ENCODE measurements at regions not wholly inside any gene's neighbourhood (a gene's known extent, or its start where the extent isn't known, plus 50 kb on each side); places are given as distances from the start of the nearest gene placed in this dataset.

- H3K36me3 Mint-ChIP-seq, result no peaks in the 10 kb centered on the region
- H3K4me1 Mint-ChIP-seq, result no peaks in the 10 kb centered on the region
- no peak overlapping the region for H3K4me3 Mint-ChIP-seq
- H3K9me3 Mint-ChIP-seq, result peaks cover 0 to 3% (median 0%) of the 10 kb centered on the region in 6 donors
- DNase-seq, result no peak
- no peaks in the 10 kb centered on the region for H3K27me3 Mint-ChIP-seq (ENCODE audit: low read depth in 3 of 3)
- H3K27ac Mint-ChIP-seq, result no peak overlapping the region
These were observed 214.0 kb upstream of the LNX1 start for GRCh38 chr4:53805291-53805690.

DNA sequence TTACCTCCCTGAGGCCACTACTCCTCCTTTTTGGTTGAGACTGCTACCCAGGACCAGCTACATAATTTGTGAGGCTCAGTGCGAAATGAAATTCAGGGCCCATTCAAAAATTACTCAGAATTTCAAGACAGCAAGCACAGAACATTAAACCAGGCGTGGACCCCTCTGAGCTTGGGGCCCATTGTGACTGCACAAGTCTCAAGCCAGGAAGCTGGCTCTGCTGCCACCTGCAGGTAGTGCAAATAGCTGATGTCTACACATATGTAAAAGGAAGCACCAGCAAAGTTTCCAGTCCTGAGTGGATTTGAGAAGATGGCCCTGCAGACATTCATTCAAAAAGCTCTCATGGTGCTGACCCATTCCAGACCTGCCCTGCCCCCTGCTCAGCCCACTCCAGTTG, 213.4 kb upstream of the LNX1 start:
- no peaks in the 10 kb centered on the region for H3K36me3 Mint-ChIP-seq
- H3K4me3 Mint-ChIP-seq, result no peak overlapping the region
- H3K27ac Mint-ChIP-seq, result no peak overlapping the region
- DNase-seq, result no peak
- no peaks in the 10 kb centered on the region for H3K4me1 Mint-ChIP-seq
- H3K9me3 Mint-ChIP-seq, result peaks cover 0 to 5% (median 0%) of the 10 kb centered on the region in 6 donors
- no peaks in the 10 kb centered on the region for H3K27me3 Mint-ChIP-seq (ENCODE audit: low read depth in 3 of 3)

- no peak for DNase-seq
- Mint-ChIP-seq H3K36me3 (no peaks in the 10 kb centered on the region), H3K4me1 (no peaks in the 10 kb centered on the region), H3K4me3 (no peak overlapping the region), H3K27ac (no peak overlapping the region), H3K27me3 (ENCODE audit: low read depth in 3 of 3) (no peaks in the 10 kb centered on the region), H3K9me3 (peaks cover 0 to 4% (median 0%) of the 10 kb centered on the region in 6 donors)
These were observed 211.2 kb upstream of the LNX1 start for GRCh38 chr4:53802500-53802899.

DNA sequence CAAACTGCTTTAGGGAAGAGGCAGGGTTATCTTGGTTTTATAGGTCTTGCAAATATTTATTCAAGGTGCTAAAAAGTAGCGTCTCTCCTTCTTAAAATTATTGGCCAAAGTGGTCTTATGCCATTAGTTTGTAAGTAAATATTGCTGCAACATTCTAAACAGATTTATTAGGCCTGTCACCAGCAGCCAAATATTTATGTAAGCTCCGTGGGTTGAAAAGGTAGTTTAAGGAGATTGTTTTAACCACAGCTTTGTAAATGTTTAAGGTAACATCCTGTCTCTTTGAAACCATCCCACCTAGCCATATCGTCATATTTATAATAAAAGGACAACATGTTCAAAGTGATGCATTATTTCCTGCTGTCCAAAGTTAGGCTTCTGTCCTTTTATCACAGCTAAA, 210.1 kb upstream of the LNX1 start:
- no peaks in the 10 kb centered on the region for H3K36me3 Mint-ChIP-seq
- no peaks in the 10 kb centered on the region for H3K27me3 Mint-ChIP-seq (ENCODE audit: low read depth in 3 of 3)
- DNase-seq, result no peak
- no peak overlapping the region for H3K4me3 Mint-ChIP-seq
- no peaks in the 10 kb centered on the region for H3K4me1 Mint-ChIP-seq
- peaks cover 0 to 4% (median 0%) of the 10 kb centered on the region in 6 donors for H3K9me3 Mint-ChIP-seq
- H3K27ac Mint-ChIP-seq, result no peak overlapping the region

GRCh38 chr4:53800741-53801140, 209.5 kb upstream of the LNX1 start:
- no peak overlapping the region for H3K4me3 Mint-ChIP-seq
- H3K9me3 Mint-ChIP-seq, result peaks cover 0 to 3% (median 0%) of the 10 kb centered on the region in 6 donors
- no peak for DNase-seq
- no peaks in the 10 kb centered on the region for H3K27me3 Mint-ChIP-seq (ENCODE audit: low read depth in 3 of 3)
- H3K27ac Mint-ChIP-seq, result no peak overlapping the region
- no peaks in the 10 kb centered on the region for H3K36me3 Mint-ChIP-seq
- no peaks in the 10 kb centered on the region for H3K4me1 Mint-ChIP-seq

GRCh38 chr4:53793096-53793495, 201.8 kb upstream of the LNX1 start:
- DNase-seq, result no peak
- peaks cover 0 to 7% (median 2%) of the 10 kb centered on the region in 3 donors for H3K27me3 Mint-ChIP-seq (ENCODE audit: low read depth in 3 of 3)
- no peaks in the 10 kb centered on the region for H3K36me3 Mint-ChIP-seq
- peaks cover 0 to 5% (median 0%) of the 10 kb centered on the region in 6 donors for H3K9me3 Mint-ChIP-seq
- no peak overlapping the region for H3K27ac Mint-ChIP-seq
- H3K4me3 Mint-ChIP-seq, result no peak overlapping the region
- H3K4me1 Mint-ChIP-seq, result no peaks in the 10 kb centered on the region

DNA sequence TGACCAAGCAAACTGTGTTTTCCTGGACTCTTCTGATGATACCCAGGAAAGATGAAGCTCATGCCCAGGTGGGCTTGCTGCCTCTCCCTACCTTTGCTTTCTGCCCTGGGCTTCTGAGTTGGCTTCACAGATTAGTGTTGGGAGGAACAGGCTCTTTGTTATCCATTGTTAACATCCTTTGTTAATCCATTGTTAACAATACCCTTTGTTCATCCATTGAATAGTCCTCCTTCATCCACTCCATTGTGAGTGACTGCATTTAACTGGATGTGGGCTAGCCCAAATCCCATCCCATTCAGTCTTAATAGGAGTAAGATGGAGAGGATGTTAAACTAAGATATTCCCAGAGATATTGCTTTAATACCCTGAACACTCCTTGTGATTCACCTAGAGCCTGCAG, 199.0 kb upstream of the LNX1 start:
- Mint-ChIP-seq H3K9me3 (peaks cover 0 to 5% (median 0%) of the 10 kb centered on the region in 6 donors), H3K4me1 (no peaks in the 10 kb centered on the region), H3K36me3 (no peaks in the 10 kb centered on the region), H3K4me3 (no peak overlapping the region), H3K27me3 (ENCODE audit: low read depth in 3 of 3) (peaks cover 0 to 7% (median 2%) of the 10 kb centered on the region in 3 donors), H3K27ac (no peak overlapping the region)
- DNase-seq, result no peak

DNA sequence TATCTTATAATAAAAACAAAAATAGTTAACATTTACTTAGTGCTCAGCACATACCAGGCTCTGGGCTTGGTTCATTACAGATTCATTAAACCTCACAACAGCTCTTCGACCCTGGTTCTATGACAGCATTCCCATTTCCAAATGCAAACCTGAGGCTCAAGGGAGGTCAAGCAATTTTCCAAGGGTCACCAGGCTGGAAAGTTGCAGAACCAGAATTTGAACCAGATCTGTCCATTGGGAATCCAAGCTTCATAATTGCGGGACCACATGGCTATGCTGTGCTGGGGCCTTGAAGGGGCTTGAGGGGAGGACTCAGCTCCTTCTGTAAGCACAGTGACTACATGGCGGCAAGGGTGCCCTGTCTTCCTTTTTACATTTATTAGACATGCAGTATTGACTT, 197.3 kb upstream of the LNX1 start:
- no peaks in the 10 kb centered on the region for H3K36me3 Mint-ChIP-seq
- H3K4me3 Mint-ChIP-seq, result no peak overlapping the region
- DNase-seq, result no peak
- H3K27ac Mint-ChIP-seq, result no peak overlapping the region
- H3K27me3 Mint-ChIP-seq (ENCODE audit: low read depth in 3 of 3), result peaks cover 0 to 7% (median 4%) of the 10 kb centered on the region in 3 donors
- no peaks in the 10 kb centered on the region for H3K4me1 Mint-ChIP-seq
- H3K9me3 Mint-ChIP-seq, result peaks cover 0 to 8% (median 0%) of the 10 kb centered on the region in 6 donors

DNA sequence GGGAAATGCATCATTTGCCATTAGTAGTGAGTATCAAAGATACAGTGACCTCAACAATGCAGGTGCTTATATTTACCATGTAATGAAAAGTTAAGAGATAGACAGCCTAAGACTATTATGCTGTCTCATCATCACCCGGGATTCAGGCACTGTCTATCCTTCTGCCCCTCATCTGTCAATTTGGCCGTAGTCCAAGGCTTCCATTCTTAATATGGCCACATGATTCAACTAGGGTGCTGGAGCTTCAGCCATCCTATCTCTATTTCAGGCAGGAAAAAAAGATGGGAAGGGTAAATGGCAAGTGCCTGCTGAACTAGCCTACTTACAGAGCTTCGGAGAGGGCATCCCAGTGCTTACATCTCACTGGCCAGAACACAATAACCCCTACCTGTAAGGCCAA, 196.7 kb upstream of the LNX1 start:
- Mint-ChIP-seq H3K27ac (no peak overlapping the region), H3K36me3 (no peaks in the 10 kb centered on the region), H3K4me3 (no peak overlapping the region), H3K9me3 (peaks cover 0 to 9% (median 0%) of the 10 kb centered on the region in 6 donors), H3K4me1 (no peaks in the 10 kb centered on the region), H3K27me3 (ENCODE audit: low read depth in 3 of 3) (peaks cover 2 to 7% (median 4%) of the 10 kb centered on the region in 3 donors)
- no peak for DNase-seq

GRCh38 chr4:53786632-53787031, 195.3 kb upstream of the LNX1 start:
- Mint-ChIP-seq H3K27ac (no peak overlapping the region), H3K27me3 (ENCODE audit: low read depth in 3 of 3) (peaks cover 2 to 5% (median 2%) of the 10 kb centered on the region in 3 donors), H3K4me3 (no peak overlapping the region), H3K4me1 (no peaks in the 10 kb centered on the region), H3K36me3 (no peaks in the 10 kb centered on the region), H3K9me3 (peaks cover 0 to 9% (median 0%) of the 10 kb centered on the region in 6 donors)
- DNase-seq, result no peak

- Mint-ChIP-seq H3K27ac (no peak overlapping the region), H3K9me3 (peaks cover 0 to 9% (median 0%) of the 10 kb centered on the region in 6 donors), H3K36me3 (no peaks in the 10 kb centered on the region), H3K27me3 (ENCODE audit: low read depth in 3 of 3) (peaks cover 2 to 4% (median 3%) of the 10 kb centered on the region in 3 donors), H3K4me3 (no peak overlapping the region), H3K4me1 (no peaks in the 10 kb centered on the region)
- no peak for DNase-seq
These were observed 194.7 kb upstream of the LNX1 start for GRCh38 chr4:53785996-53786395.

- Mint-ChIP-seq H3K36me3 (no peaks in the 10 kb centered on the region), H3K4me1 (no peaks in the 10 kb centered on the region), H3K4me3 (no peak overlapping the region), H3K9me3 (peaks cover 0 to 9% (median 0%) of the 10 kb centered on the region in 6 donors), H3K27ac (no peak overlapping the region), H3K27me3 (ENCODE audit: low read depth in 3 of 3) (peaks cover 0 to 4% (median 4%) of the 10 kb centered on the region in 3 donors)
- DNase-seq, result no peak
These were observed 192.8 kb upstream of the LNX1 start for GRCh38 chr4:53784112-53784511.

DNA sequence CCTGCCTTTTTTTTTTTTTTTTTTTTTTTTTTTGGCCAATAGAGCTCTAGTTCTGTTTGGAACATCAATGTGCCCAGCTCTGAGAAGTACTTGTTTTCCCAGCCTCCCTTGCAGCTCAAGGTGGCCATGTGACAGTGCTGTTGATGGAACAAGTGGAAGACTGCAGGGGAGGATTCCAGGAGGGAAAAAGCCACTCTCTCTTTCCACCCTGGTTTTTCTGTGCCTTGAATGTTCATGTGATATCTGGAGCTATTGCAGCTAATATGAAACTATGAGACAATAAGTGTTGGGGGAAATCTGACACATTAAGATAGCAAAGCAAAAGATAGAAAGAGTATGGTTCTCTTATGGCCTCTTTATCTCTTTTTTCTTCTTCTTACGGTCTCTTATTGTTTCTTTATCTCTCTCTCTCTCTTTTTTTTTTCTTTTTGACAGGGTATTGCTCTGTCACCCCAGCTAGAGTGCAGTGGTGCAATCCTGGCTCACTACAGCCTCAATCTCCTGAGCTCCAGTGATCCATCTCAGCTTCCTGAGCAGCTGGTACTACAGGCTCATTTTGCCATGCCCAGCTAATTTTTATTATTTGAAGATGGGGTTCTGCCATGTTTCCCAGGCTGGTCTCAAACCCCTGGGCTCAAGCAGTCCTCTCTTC, 192.0 kb upstream of the LNX1 start:
- H3K36me3 Mint-ChIP-seq, result no peaks in the 10 kb centered on the region
- no peak overlapping the region for H3K27ac Mint-ChIP-seq
- peaks cover 0 to 4% (median 4%) of the 10 kb centered on the region in 3 donors for H3K27me3 Mint-ChIP-seq (ENCODE audit: low read depth in 3 of 3)
- H3K9me3 Mint-ChIP-seq, result peaks cover 0 to 6% (median 0%) of the 10 kb centered on the region in 6 donors
- no peaks in the 10 kb centered on the region for H3K4me1 Mint-ChIP-seq
- no peak for DNase-seq
- no peak overlapping the region for H3K4me3 Mint-ChIP-seq

GRCh38 chr4:53782458-53782845, 191.2 kb upstream of the LNX1 start:
- Mint-ChIP-seq H3K4me3 (no peak overlapping the region), H3K27ac (no peak overlapping the region), H3K4me1 (no peaks in the 10 kb centered on the region), H3K27me3 (ENCODE audit: low read depth in 3 of 3) (peaks cover 0 to 4% (median 4%) of the 10 kb centered on the region in 3 donors), H3K36me3 (no peaks in the 10 kb centered on the region), H3K9me3 (peaks cover 0 to 6% (median 0%) of the 10 kb centered on the region in 6 donors)
- no peak for DNase-seq
